Testis (tissue), 2 donors: ENCODE measurements at regions not wholly inside any gene's neighbourhood (a gene's known extent, or its start where the extent isn't known, plus 50 kb on each side); places are given as distances from the start of the nearest gene placed in this dataset.

ENCODE experiments used
- POLR2A ChIP-seq: fragments of 450-650 bp; IDR thresholded peaks from one replicate; pipeline ENCODE4 v1.6.1; 2017; ENCODE audit warnings: antibody characterized with exemption, mild to moderate bottlenecking, moderate library complexity
- TF ChIP-seq, protein P1 (sequence below), 3 experiments: fragments of 450-650 bp in 2 of 3; fragments of 200-600 bp in 1 of 3; sonication (generic) in 1 of 3; IDR thresholded peaks; one replicate each; pipeline ENCODE4 v1.5.1; 2016 to 2019; ENCODE audit warnings: antibody characterized with exemption in 3 of 3, mild to moderate bottlenecking in 2 of 3, moderate library complexity in 1 of 3

- TF ChIP-seq POLR2A: no peak
- TF ChIP-seq, protein P1, sequence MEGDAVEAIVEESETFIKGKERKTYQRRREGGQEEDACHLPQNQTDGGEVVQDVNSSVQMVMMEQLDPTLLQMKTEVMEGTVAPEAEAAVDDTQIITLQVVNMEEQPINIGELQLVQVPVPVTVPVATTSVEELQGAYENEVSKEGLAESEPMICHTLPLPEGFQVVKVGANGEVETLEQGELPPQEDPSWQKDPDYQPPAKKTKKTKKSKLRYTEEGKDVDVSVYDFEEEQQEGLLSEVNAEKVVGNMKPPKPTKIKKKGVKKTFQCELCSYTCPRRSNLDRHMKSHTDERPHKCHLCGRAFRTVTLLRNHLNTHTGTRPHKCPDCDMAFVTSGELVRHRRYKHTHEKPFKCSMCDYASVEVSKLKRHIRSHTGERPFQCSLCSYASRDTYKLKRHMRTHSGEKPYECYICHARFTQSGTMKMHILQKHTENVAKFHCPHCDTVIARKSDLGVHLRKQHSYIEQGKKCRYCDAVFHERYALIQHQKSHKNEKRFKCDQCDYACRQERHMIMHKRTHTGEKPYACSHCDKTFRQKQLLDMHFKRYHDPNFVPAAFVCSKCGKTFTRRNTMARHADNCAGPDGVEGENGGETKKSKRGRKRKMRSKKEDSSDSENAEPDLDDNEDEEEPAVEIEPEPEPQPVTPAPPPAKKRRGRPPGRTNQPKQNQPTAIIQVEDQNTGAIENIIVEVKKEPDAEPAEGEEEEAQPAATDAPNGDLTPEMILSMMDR (IDR thresholded peaks at IDR 0.05): no peak
Observed at GRCh38 chrX:113287761-113288160, 447.1 kb upstream of the AMOT start.
